ENCODE measurements at regions not wholly inside any gene's neighbourhood (a gene's known extent, or its start where the extent isn't known, plus 50 kb on each side); places are given as distances from the start of the nearest gene placed in this dataset.

DNA sequence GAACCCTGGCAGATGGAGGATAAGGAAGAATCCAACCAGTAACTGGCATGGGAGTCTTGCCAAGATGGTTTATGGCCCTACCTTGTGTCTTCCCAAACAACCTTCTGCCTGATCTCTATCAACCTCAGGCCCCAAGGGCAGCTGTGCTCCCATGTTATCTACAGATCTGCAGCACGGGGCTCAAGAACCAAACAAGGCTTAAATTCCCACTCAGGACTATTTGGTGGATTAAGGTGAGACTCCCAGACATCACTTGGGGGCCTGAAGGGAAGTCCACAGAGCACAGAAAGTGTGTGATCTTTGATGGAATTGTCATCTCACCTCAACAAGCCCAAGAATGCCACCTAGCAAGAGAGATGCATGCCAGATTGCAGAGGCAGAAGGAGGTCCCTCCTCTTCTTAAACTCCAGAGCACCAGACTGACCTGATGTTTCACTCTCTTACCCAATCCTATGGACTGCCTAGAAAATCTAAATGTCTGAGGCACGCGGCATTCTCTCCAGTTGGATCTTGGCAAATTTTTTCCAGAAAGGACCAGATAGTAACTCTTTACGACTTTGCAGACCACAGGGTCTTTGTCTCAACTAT lies 759.5 kb upstream of the TBX3 start:
- Histone ChIP-seq H3K9me3 (no peaks in the 10 kb centered on the region), H3K4me1 (no peaks in the 10 kb centered on the region), H3K4me3 (no peak overlapping the region), H3K27ac (no peak overlapping the region), H3K36me3 (no peaks in the 10 kb centered on the region), H3K27me3 (no peaks in the 10 kb centered on the region)
- DNase-seq (ENCODE audit: low spot score in 2 of 2), result no peak
- TF ChIP-seq POLR2A (IDR thresholded peaks at IDR 0.05), result no peak
- TF ChIP-seq POLR2AphosphoS5 (IDR thresholded peaks at IDR 0.05), result no peak
- no peak for TF ChIP-seq CTCF (IDR thresholded peaks at IDR 0.05)
- intact Hi-C loops (cut with DNase I; ENCODE audit: low total_unique reads), result no loop called here

DNA sequence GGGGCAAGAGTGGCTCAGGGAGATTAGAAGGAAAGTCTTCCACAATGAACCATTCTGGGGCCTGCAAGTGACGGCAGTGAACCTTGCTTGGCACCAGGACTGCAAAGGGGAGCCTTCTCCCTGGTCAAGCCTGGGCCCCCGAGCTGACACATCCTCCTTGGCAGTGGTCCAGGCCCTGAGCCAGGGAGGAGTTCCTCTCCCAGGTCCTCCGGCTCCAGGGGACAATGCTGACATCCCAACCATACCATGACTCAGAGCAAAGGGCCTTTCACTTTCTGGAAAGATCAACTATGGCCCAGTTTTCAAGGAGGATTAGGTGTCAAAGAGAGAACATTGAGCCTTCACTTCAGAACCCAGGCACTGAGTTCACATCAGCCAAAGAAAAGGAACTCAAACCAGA lies 756.5 kb upstream of the TBX3 start:
- DNase-seq (ENCODE audit: low spot score in 2 of 2), result peak in 1 of 2 donors; percentile 66
- intact Hi-C loops (cut with DNase I; ENCODE audit: low total_unique reads), result no loop called here
- Histone ChIP-seq H3K27ac (no peak overlapping the region), H3K9me3 (no peaks in the 10 kb centered on the region), H3K4me1 (no peaks in the 10 kb centered on the region), H3K36me3 (no peaks in the 10 kb centered on the region), H3K4me3 (no peak overlapping the region), H3K27me3 (no peaks in the 10 kb centered on the region)
- TF ChIP-seq POLR2AphosphoS5 (IDR thresholded peaks at IDR 0.05), result no peak
- TF ChIP-seq CTCF (IDR thresholded peaks at IDR 0.05), result no peak
- no peak for TF ChIP-seq POLR2A (IDR thresholded peaks at IDR 0.05)

DNA sequence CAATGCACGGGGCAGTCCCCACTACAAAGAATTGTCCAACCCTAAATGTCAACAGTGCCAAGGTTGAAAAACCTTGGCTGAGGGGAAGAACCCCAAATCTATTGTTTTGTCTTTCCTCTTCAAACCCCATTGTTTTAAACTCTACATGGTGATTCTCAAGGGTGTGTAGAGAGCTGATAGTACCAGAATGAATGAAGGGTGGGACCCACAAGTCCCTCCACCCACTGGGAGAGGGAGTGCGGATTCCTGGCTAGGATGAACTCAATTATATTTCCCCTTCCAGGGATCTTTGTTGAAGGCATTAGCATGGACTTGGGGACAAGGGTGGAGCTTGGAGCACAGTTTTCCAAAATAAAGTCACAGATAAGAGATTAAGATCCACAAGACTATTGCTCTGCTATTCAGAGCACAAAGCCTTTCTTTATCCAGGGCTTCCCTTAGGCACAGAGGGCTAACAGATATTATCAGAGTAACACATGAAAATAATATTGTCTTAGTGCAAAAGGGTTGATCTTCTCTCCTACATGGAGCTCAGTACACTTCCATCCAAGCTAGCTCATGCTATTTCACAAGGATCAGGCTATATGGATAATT lies 755.1 kb upstream of the TBX3 start:
- Histone ChIP-seq H3K4me1 (no peaks in the 10 kb centered on the region), H3K36me3 (no peaks in the 10 kb centered on the region), H3K9me3 (no peaks in the 10 kb centered on the region), H3K4me3 (no peak overlapping the region), H3K27me3 (no peaks in the 10 kb centered on the region), H3K27ac (peak overlapping the region in 1 of 2 donors; percentile 19)
- TF ChIP-seq POLR2A (IDR thresholded peaks at IDR 0.05), result no peak
- no peak for TF ChIP-seq CTCF (IDR thresholded peaks at IDR 0.05)
- no peak for TF ChIP-seq POLR2AphosphoS5 (IDR thresholded peaks at IDR 0.05)
- no peak for DNase-seq (ENCODE audit: low spot score in 2 of 2)
- intact Hi-C loops (cut with DNase I; ENCODE audit: low total_unique reads), result no loop called here

GRCh38 chr12:115438314-115438713 lies 754.3 kb upstream of the TBX3 start:
- intact Hi-C loops (cut with DNase I; ENCODE audit: low total_unique reads), result no loop called here
- Histone ChIP-seq H3K27me3 (no peaks in the 10 kb centered on the region), H3K9me3 (no peaks in the 10 kb centered on the region), H3K4me1 (no peaks in the 10 kb centered on the region), H3K4me3 (no peak overlapping the region), H3K27ac (no peak overlapping the region), H3K36me3 (no peaks in the 10 kb centered on the region)
- DNase-seq (ENCODE audit: low spot score in 2 of 2), result no peak
- TF ChIP-seq POLR2AphosphoS5 (IDR thresholded peaks at IDR 0.05) (no peak), CTCF (IDR thresholded peaks at IDR 0.05) (no peak), POLR2A (IDR thresholded peaks at IDR 0.05) (no peak)

DNA sequence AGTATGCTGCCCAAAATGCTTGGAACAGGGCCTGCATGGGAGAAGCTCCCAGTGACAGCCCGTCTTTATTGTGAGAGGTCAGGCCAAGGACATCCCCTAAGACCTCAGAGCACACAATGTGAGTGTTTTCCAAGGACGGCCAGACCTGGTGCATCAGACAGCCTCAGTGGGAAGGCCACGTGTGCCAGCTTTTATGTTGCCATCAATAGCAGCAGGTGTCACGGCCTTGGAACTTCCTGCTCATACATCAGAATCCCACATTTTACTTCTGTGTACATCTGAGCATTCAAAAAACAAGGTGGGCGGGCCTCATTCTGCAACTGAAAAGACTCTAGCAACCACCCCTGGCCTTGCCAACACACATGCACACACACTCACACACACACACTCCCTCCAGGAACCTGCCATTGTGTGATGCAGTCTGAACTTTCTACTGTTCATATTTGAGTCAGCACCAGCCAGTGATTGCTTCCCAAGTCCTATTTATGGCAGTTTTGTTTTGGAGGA lies 753.1 kb upstream of the TBX3 start:
- no peaks in the 10 kb centered on the region for H3K36me3 ChIP-seq
- no peaks in the 10 kb centered on the region for H3K4me1 ChIP-seq
- no peak overlapping the region for H3K27ac ChIP-seq
- no peaks in the 10 kb centered on the region for H3K9me3 ChIP-seq
- intact Hi-C loops (cut with DNase I; ENCODE audit: low total_unique reads), result no loop called here
- no peaks in the 10 kb centered on the region for H3K27me3 ChIP-seq
- no peak overlapping the region for H3K4me3 ChIP-seq
- DNase-seq (ENCODE audit: low spot score in 2 of 2), result no peak
- no peak for TF ChIP-seq CTCF (IDR thresholded peaks at IDR 0.05)
- TF ChIP-seq POLR2A (IDR thresholded peaks at IDR 0.05), result no peak
- no peak for TF ChIP-seq POLR2AphosphoS5 (IDR thresholded peaks at IDR 0.05)
